A549 (cell line): ENCODE measurements at regions not wholly inside any gene's neighbourhood (a gene's known extent, or its start where the extent isn't known, plus 50 kb on each side); places are given as distances from the start of the nearest gene placed in this dataset.

Source experiments
- ATAC-seq, 2 experiments: fragments of 200-7000 bp in 1 of 2; fragments of >200 bp in 1 of 2; cut with Nextera tagmentation in 1 of 2; cut with Tn5 transposase in 1 of 2; 3 replicates each; pipeline versions ENCODE4 v1.8.0 to v1.9.1; 2018 to 2020; ENCODE audit warnings: mild to moderate bottlenecking in 1 of 2, moderate library complexity in 1 of 2
- CTCF ChIA-PET: fragments of 300-600 bp; sonication (Branson Sonifier 250); formaldehyde crosslinking; extraction: SDS; loops from one replicate; lab custom pipeline; 2021; ENCODE audit warnings: antibody characterized with exemption, inconsistent platforms; lab: Yijun Ruan, JAX
- POLR2A ChIA-PET: fragments of 350-600 bp; formaldehyde crosslinking; extraction: SDS; loops from one replicate; lab custom pipeline; 2021; ENCODE audit warnings: antibody characterized with exemption, inconsistent platforms; lab: Yijun Ruan, JAX
- DNase-seq, 2 experiments: peaks; one replicate each; pipeline versions ENCODE4 v3.0.0 to v3.0.0-alpha.2; 2011 to 2016; ENCODE audit warnings: low read depth in 1 of 2, low spot score in 1 of 2
- FAIRE-seq: peaks from 2 replicates; lab custom pipeline; 2011; peaks lifted over from hg19 to GRCh38; lab: Jason Lieb, UNC
- H3K27ac ChIP-seq, 2 experiments: fragments of >200 bp; sonication (Bioruptor Twin); formaldehyde crosslinking; 3 replicates each; pipeline ENCODE4 v1.5.1; 2016 to 2017
- H3K4me1 ChIP-seq: fragments of >200 bp; sonication (Bioruptor Twin); formaldehyde crosslinking; 3 replicates; pipeline ENCODE4 v1.6.1; 2016
- H3K4me2 ChIP-seq: fragments of >200 bp; sonication (Bioruptor Twin); formaldehyde crosslinking; 3 replicates; pipeline ENCODE4 v1.6.1; 2016
- H3K4me3 ChIP-seq: fragments of >200 bp; sonication (Bioruptor Twin); formaldehyde crosslinking; 3 replicates; pipeline ENCODE4 v1.5.1; 2016
- H3K9me3 ChIP-seq: fragments of >200 bp; sonication (Bioruptor Twin); formaldehyde crosslinking; 3 replicates; pipeline ENCODE4 v1.6.1; 2016
- BHLHE40 ChIP-seq: IDR thresholded peaks from 2 replicates; pipeline ENCODE4 v1.6.1; 2012; ENCODE audit warnings: low read depth, low read length, inconsistent platforms
- CBX2 ChIP-seq: fragments of 200-600 bp; sonication (generic); IDR thresholded peaks from 2 replicates; pipeline ENCODE4 v1.6.1; 2016; ENCODE audit warnings: low read depth, mild to moderate bottlenecking, borderline replicate concordance
- CBX8 ChIP-seq: fragments of 200-600 bp; sonication (generic); IDR thresholded peaks from 2 replicates; pipeline ENCODE4 v1.6.1; 2016
- CEBPB ChIP-seq, 2 experiments: fragments of >200 bp in 1 of 2; sonication (Bioruptor Twin) in 1 of 2; formaldehyde crosslinking in 1 of 2; IDR thresholded peaks; 2 replicates each; pipeline ENCODE4 v1.6.1; 2012 to 2016
- CHD2 ChIP-seq: fragments of 150-350 bp; IDR thresholded peaks from 2 replicates; pipeline ENCODE4 v1.6.1; 2014; ENCODE audit warnings: low read length; ENCODE audit not compliant: partially characterized antibody
- EHF ChIP-seq: fragments of 250-450 bp; sonication (Bioruptor Pico); IDR thresholded peaks from 2 replicates; pipeline ENCODE4 v1.5.0; 2020; ENCODE audit warnings: mild to moderate bottlenecking
- EP300 ChIP-seq, 2 experiments: fragments of >200 bp; sonication (Bioruptor Twin); formaldehyde crosslinking; IDR thresholded peaks; 2 replicates in 1 of 2; 3 replicates in 1 of 2; pipeline ENCODE4 v1.6.1; 2016 to 2017
- HDAC2 ChIP-seq: fragments of 200-600 bp; sonication (generic); IDR thresholded peaks from 2 replicates; pipeline ENCODE4 v1.6.1; 2016
- HEYL ChIP-seq: fragments of 250-450 bp; sonication (Bioruptor Pico); IDR thresholded peaks from 2 replicates; pipeline ENCODE4 v1.8.0; 2021; ENCODE audit warnings: mild to moderate bottlenecking, moderate library complexity
- HOXA7 ChIP-seq: fragments of 250-450 bp; sonication (Bioruptor Pico); IDR thresholded peaks from 2 replicates; pipeline ENCODE4 v1.5.0; 2020; ENCODE audit warnings: mild to moderate bottlenecking, moderate library complexity
- HOXB5 ChIP-seq: fragments of 250-450 bp; sonication (Bioruptor Pico); IDR thresholded peaks from 2 replicates; pipeline ENCODE4 v1.5.0; 2020; ENCODE audit warnings: mild to moderate bottlenecking, moderate library complexity
- JUN ChIP-seq, 2 experiments: fragments of >200 bp; sonication (Bioruptor Twin); formaldehyde crosslinking; IDR thresholded peaks; 2 replicates in 1 of 2; 3 replicates in 1 of 2; pipeline ENCODE4 v1.6.1; 2016 to 2017
- KDM1A ChIP-seq: fragments of 200-600 bp; sonication (generic); IDR thresholded peaks from 2 replicates; pipeline ENCODE4 v1.6.1; 2016; ENCODE audit warnings: low read depth, mild to moderate bottlenecking
- KDM5A ChIP-seq: fragments of 200-600 bp; sonication (generic); IDR thresholded peaks from 2 replicates; pipeline ENCODE4 v1.6.1; 2016; ENCODE audit warnings: antibody characterized with exemption, mild to moderate bottlenecking
- MAFK ChIP-seq: fragments of 450-650 bp; IDR thresholded peaks from 2 replicates; pipeline ENCODE4 v1.6.1; 2014; ENCODE audit not compliant: partially characterized antibody
- NFE2L2 ChIP-seq: fragments of 150-350 bp; conservative IDR thresholded peaks from 2 replicates; pipeline ENCODE4 v1.6.1; 2014; ENCODE audit warnings: low read length
- RCOR1 ChIP-seq: fragments of 150-350 bp; IDR thresholded peaks from 2 replicates; pipeline ENCODE4 v1.6.1; 2014; ENCODE audit warnings: antibody characterized with exemption, low read length, low read depth
- REST ChIP-seq: fragments of 200-600 bp; sonication (generic); IDR thresholded peaks from 2 replicates; pipeline ENCODE4 v1.6.1; 2016; ENCODE audit warnings: antibody characterized with exemption, mild to moderate bottlenecking, moderate library complexity
- SMC3 ChIP-seq: fragments of >200 bp; sonication (Bioruptor Twin); formaldehyde crosslinking; IDR thresholded peaks from 3 replicates; pipeline ENCODE4 v1.6.1; 2018; ENCODE audit warnings: inconsistent platforms
- TFCP2L1 ChIP-seq: fragments of 250-450 bp; sonication (Bioruptor Pico); IDR thresholded peaks from 2 replicates; pipeline ENCODE4 v1.5.0; 2021; ENCODE audit warnings: mild to moderate bottlenecking
- WGBS: methylation state at CpG from one replicate; pipeline ENCODE4 v1.1.6; 2017; ENCODE audit errors: missing lambda C conversion rate; 5-methylcytosine and 5-hydroxymethylcytosine counted together
- TF ChIP-seq, protein P1 (sequence below): fragments of 150-350 bp; IDR thresholded peaks from 2 replicates; pipeline ENCODE4 v1.6.1; 2014; ENCODE audit warnings: low read depth, mild to moderate bottlenecking, low read length
- TF ChIP-seq, protein P2 (sequence below): fragments of >200 bp; sonication (Bioruptor Twin); formaldehyde crosslinking; IDR thresholded peaks from 3 replicates; pipeline ENCODE4 v1.5.1; 2016
- TF ChIP-seq, protein P3 (sequence below): IDR thresholded peaks from 2 replicates; pipeline ENCODE4 v1.6.1; 2012
- TF ChIP-seq, protein P4 (sequence below): fragments of >200 bp; sonication (Bioruptor Twin); formaldehyde crosslinking; IDR thresholded peaks from 3 replicates; pipeline ENCODE4 v1.6.1; 2016

- Histone ChIP-seq H3K27ac (no peak overlapping the region), H3K4me1 (no peaks in the 10 kb centered on the region), H3K4me3 (no peak overlapping the region), H3K9me3 (no peaks in the 10 kb centered on the region), H3K4me2 (no peak overlapping the region)
- TF ChIP-seq, protein P1, sequence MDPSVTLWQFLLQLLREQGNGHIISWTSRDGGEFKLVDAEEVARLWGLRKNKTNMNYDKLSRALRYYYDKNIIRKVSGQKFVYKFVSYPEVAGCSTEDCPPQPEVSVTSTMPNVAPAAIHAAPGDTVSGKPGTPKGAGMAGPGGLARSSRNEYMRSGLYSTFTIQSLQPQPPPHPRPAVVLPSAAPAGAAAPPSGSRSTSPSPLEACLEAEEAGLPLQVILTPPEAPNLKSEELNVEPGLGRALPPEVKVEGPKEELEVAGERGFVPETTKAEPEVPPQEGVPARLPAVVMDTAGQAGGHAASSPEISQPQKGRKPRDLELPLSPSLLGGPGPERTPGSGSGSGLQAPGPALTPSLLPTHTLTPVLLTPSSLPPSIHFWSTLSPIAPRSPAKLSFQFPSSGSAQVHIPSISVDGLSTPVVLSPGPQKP = no peak
- TF ChIP-seq SMC3 (no peak), CEBPB (IDR thresholded peaks at IDR 0.05) (no peak), TFCP2L1 (no peak), HEYL (CRISPR knock-in tag) (no peak), HOXA7 (CRISPR knock-in tag) (no peak), HDAC2 (no peak), CBX2 (no peak)
- TF ChIP-seq, protein P2, sequence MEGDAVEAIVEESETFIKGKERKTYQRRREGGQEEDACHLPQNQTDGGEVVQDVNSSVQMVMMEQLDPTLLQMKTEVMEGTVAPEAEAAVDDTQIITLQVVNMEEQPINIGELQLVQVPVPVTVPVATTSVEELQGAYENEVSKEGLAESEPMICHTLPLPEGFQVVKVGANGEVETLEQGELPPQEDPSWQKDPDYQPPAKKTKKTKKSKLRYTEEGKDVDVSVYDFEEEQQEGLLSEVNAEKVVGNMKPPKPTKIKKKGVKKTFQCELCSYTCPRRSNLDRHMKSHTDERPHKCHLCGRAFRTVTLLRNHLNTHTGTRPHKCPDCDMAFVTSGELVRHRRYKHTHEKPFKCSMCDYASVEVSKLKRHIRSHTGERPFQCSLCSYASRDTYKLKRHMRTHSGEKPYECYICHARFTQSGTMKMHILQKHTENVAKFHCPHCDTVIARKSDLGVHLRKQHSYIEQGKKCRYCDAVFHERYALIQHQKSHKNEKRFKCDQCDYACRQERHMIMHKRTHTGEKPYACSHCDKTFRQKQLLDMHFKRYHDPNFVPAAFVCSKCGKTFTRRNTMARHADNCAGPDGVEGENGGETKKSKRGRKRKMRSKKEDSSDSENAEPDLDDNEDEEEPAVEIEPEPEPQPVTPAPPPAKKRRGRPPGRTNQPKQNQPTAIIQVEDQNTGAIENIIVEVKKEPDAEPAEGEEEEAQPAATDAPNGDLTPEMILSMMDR = no peak
- ATAC-seq (no peak), FAIRE-seq (no peak), DNase-seq (no peak)
- 19% methylated on average over 1 of the region's 1 CpG for WGBS
- CTCF ChIA-PET = no interaction called here
- POLR2A ChIA-PET = no interaction called here
Measured at GRCh38 chr4:62454535-62454934, 1254.4 kb downstream of the ADGRL3 start.

DNA sequence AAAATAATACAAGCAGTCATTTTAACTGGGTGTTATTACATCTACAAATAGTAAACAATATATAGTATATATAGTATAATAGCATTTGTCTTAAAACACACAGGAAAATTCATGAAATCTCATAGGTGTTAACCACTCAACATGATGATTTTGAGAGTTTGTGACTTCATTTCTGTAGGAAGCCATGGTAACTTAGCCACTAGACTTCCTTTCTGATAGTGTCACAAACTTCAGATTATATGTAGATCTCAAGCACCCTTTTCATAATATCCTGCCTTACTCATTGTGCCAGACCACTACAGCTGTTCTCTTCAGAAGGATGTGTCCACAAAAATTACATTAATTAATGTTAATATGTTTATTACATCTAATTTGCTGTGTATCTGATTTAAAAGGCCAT is 1250.6 kb downstream of the ADGRL3 start:
- CTCF ChIA-PET = no interaction called here

DNA sequence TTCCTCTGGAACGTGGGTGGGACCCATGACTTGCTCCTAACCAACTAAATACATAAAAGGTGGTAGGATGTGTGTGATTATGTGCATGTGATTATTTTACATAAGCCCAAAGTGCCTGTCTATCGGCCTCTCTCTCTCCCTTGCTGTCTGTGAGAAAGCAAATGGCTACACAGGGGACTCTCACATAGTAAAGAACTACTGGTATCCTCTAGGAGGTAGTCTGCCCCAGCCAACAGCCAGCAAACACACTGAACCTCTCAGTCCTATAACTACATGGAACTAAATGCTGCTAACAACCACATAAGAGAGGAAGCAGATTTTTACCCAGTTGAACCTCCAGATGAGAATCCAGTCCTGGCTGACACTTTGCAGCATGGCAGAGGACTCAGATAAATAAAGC is 1249.4 kb downstream of the ADGRL3 start:
- ATAC-seq = no peak
- Histone ChIP-seq H3K9me3 (no peaks in the 10 kb centered on the region), H3K4me1 (no peaks in the 10 kb centered on the region), H3K4me2 (no peak overlapping the region), H3K4me3 (no peak overlapping the region), H3K27ac (no peak overlapping the region)
- no peak for FAIRE-seq
- DNase-seq = no peak
- POLR2A ChIA-PET = no interaction called here
- no peak for TF ChIP-seq KDM1A
- TF ChIP-seq BHLHE40 = no peak
- TF ChIP-seq CBX8 = no peak
- no peak for TF ChIP-seq MAFK
- no peak for TF ChIP-seq HOXB5
- no peak for TF ChIP-seq KDM5A
- no peak for TF ChIP-seq CHD2
- no peak for TF ChIP-seq RCOR1
- no peak for TF ChIP-seq EP300 (IDR thresholded peaks at IDR 0.05)
- TF ChIP-seq, protein P3, sequence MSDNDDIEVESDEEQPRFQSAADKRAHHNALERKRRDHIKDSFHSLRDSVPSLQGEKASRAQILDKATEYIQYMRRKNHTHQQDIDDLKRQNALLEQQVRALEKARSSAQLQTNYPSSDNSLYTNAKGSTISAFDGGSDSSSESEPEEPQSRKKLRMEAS = no peak
- TF ChIP-seq EHF (CRISPR knock-in tag) = no peak
- 0% methylated on average over 2 of the region's 2 CpGs for WGBS
- CTCF ChIA-PET = no interaction called here

More for the DNA sequence above, 1250.6 kb downstream of the ADGRL3 start:
- DNase-seq (no peak), FAIRE-seq (no peak), ATAC-seq (no peak)
- TF ChIP-seq NFE2L2 (no peak), KDM1A (no peak), EP300 (IDR thresholded peaks at IDR 0.05) (no peak)
- no peaks in the 10 kb centered on the region for H3K4me1 ChIP-seq
- H3K4me2 ChIP-seq = no peak overlapping the region
- no peak overlapping the region for H3K4me3 ChIP-seq
- H3K9me3 ChIP-seq = no peaks in the 10 kb centered on the region
- POLR2A ChIA-PET = no interaction called here
- no peak overlapping the region for H3K27ac ChIP-seq

DNA sequence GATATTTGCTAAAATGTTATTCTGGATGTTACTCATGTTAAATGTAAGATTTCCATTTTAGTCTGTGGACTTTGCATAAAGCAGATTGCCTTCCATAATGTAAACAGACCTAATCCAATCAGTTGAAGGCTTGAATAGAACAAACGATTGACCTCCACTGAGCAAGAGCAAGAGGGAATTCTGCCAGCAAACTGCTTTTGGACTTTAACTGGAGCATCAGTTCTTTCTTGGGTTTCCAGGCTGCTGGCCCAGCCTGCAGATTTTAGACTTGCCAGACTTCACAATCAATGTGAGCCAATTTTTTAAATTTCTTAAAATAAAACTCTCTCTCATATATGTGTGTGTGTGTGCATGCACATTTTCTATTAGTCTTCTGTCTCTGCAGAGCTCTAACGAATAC is 1248.8 kb downstream of the ADGRL3 start:
- DNase-seq (no peak), FAIRE-seq (no peak), ATAC-seq (no peak)
- no peak overlapping the region for H3K4me3 ChIP-seq
- no peak for TF ChIP-seq REST
- no peak for TF ChIP-seq NFE2L2
- no peak for TF ChIP-seq RCOR1
- TF ChIP-seq, protein P1 = no peak
- TF ChIP-seq, protein P4, sequence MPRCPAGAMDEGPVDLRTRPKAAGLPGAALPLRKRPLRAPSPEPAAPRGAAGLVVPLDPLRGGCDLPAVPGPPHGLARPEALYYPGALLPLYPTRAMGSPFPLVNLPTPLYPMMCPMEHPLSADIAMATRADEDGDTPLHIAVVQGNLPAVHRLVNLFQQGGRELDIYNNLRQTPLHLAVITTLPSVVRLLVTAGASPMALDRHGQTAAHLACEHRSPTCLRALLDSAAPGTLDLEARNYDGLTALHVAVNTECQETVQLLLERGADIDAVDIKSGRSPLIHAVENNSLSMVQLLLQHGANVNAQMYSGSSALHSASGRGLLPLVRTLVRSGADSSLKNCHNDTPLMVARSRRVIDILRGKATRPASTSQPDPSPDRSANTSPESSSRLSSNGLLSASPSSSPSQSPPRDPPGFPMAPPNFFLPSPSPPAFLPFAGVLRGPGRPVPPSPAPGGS = no peak
- no peak for TF ChIP-seq JUN (IDR thresholded peaks at IDR 0.05)
- TF ChIP-seq, all 56 proteins: peak for 0
- H3K27ac ChIP-seq = no peak overlapping the region
- H3K4me1 ChIP-seq = no peaks in the 10 kb centered on the region
- ChIA-PET CTCF (no interaction called here), POLR2A (no interaction called here)
- no peaks in the 10 kb centered on the region for H3K9me3 ChIP-seq
- WGBS = 0% methylated on average over 2 of the region's 2 CpGs
- H3K4me2 ChIP-seq = no peak overlapping the region
